Stimulated activated CD8-positive, alpha-beta memory T cell treated with anti-CD3 and anti-CD28 coated beads, Interleukin-2, amount 100 ng/mL, for 1 hour (primary cell): ENCODE measurements at regions not wholly inside any gene's neighbourhood (a gene's known extent, or its start where the extent isn't known, plus 50 kb on each side); places are given as distances from the start of the nearest gene placed in this dataset.
"Not testable (repeated sequence)": the region's sequence is repeated elsewhere in the genome, so short reads cannot be mapped to it uniquely, and the experiment has no call there.

ENCODE experiments used
- DNase-seq, 2 donors: peaks; one replicate each; pipeline ENCODE4 v3.0.0-alpha.2; 2020; ENCODE audit warnings: low read depth in 2 of 2

- DNase-seq: no peak
Measured at GRCh38 chr2:2798337-2798736, 467.3 kb upstream of the MYT1L start.

- no peak for DNase-seq
Measured at GRCh38 chr2:2797797-2798196, 466.7 kb upstream of the MYT1L start.

DNA sequence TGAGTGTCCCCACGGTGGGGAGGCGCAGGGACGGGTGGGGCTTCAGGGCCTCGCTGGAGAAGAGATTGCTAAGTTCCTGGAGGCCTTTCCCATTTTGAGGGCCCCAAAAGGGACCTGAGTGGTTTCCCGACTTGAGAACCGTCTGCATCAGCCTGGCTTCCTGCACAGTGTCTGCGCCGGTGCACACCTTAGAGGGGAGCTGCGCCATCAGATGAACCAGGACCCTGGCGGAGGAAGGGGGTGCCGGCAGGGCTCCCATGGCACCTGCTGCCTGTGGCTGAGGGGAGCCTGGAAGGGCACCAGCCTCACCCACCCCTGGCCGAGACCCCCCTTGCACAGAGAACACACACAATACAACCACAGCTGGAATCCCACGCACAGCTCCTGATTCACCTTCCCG is 465.1 kb upstream of the MYT1L start:
- no peak for DNase-seq

GRCh38 chr2:2795438-2796091 is 464.5 kb upstream of the MYT1L start:
- DNase-seq: no peak

DNA sequence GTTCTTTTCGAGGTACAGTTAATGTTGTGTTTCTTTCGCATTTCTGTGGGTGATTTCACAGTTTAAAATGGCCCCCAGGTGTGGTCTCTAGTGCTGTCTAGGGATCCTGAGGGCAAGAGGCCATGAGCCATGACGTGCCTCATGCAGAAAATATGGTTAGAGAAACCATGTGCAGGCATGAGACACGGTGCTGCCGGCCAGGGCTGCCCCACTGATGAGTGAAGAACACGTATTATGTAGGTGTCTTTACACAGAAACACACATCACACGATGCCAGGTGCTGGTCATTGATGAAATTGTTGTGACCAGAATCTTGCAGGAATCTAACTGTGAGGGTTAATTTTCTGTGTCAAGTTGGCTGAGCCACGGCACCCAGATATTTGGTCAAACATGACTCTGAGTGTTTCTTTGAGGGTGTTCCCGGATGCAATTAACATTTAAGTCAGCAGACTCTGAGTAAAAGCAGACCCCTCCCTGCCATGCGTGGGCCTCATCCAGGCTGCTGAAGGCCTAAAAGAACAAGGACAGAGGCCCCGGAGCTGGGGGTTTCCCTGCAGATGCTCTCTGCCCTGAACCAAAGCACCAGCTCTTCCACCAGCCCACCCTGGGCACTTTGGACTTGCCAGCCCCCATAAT is 463.0 kb upstream of the MYT1L start:
- DNase-seq: no peak

GRCh38 chr2:2793514-2793913 is 462.4 kb upstream of the MYT1L start:
- DNase-seq: no peak

DNA sequence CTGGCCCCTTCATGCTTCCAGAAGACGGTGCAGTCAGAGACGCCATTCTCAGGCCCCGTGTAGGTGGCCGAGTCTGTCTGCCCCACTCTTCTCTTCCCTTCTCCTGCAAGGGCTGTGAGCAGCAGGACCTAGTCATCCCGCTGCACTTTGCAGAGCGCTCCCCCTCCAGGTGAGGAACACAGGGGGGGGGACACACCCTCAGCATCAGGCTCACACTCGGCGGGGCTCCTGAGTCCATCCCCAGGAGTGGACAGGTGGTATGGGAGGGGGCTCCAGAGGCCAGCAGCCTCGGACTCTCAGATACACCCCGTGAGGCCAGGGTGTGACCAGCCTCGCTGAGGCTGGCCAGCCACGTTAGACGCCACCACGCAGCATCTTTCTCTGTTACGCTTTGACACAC is 460.5 kb upstream of the MYT1L start:
- no peak for DNase-seq

GRCh38 chr2:2791031-2791430 is 460.0 kb upstream of the MYT1L start:
- DNase-seq: no peak

DNA sequence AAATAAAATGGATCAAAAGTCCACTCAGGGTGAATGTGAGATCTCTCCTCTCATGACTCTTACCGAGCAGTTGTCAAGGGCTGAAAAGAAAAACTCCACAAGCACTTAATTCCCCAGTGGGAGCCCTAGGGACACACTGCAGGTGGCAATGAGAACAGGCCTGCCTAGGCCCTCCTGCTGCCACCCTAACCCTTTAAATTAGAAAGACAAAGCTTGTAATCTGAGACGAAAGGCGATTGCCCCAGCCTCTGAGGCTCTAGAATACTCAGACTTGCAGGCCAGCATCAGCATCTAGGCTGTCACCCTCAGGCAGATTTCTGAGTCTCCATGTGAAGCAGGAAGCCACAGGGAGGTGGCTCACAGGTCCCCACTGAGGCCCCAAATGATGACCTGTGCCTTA is 457.0 kb upstream of the MYT1L start:
- no peak for DNase-seq

- no peak for DNase-seq
Measured at GRCh38 chr2:2787301-2787907, 456.3 kb upstream of the MYT1L start.

- DNase-seq: no peak
Measured at GRCh38 chr2:2782007-2782406, 450.9 kb upstream of the MYT1L start.

DNA sequence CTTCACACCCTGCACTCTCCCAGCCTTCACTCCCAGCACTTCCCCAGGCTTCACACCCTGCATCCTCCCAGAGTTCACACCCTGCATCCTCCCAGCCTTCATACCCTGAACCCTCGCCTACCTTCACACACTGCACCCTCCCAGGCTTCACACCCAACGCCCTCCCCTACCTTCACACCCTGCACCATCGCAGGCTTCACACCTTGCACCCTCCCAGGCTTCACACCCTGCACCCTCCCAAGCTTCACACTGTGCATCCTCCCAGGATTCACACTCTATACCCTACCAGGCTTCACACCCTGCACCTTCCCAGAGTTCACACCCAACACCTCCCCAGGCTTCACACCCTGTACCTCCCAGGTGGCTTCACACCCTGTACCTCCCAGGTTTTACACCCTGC is 448.7 kb upstream of the MYT1L start:
- DNase-seq: no peak

- DNase-seq: no peak
Measured at GRCh38 chr2:2777876-2778275, 446.8 kb upstream of the MYT1L start.

GRCh38 chr2:2777213-2777612 is 446.1 kb upstream of the MYT1L start:
- DNase-seq: no peak

DNA sequence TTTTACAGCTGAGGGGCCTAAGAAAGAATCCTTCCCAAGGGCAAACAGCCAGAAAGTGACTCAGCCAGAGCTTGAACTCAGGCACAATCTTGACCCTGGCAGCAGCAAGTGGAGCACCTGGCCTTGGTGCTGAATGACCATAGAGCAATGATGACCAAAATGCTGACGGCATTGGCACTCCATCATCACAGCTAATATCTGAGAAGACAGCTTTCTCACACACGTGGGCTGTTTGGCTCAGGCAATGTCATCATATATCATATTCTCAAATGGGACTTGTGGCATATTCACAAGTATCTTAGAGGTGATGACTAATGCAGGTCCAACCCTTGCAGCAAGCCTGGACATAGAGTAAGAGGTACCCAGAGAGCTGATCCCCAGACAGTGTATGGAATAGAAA is 443.9 kb upstream of the MYT1L start:
- no peak for DNase-seq

DNA sequence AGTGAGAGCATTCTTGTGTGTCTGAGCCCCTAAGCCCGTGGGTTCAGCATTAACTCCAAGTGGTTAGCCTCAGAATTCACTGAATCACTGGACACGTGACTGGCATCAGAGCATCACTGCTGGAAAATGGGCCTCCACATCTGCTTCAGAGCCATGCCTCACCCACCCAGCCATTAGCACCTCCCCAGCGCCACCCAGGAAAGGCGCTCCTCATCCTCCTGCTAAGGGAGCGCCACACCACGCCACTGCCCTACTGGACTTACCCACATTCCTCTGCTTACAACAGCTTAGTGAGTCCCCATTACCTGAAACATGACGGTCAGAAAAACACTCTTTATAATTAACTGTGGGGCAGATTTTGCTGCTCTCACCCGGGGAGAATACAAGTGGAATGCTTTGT is 442.6 kb upstream of the MYT1L start:
- no peak for DNase-seq

- not testable (repeated sequence) for DNase-seq
Measured at GRCh38 chr2:2773080-2773479, 442.0 kb upstream of the MYT1L start.

DNA sequence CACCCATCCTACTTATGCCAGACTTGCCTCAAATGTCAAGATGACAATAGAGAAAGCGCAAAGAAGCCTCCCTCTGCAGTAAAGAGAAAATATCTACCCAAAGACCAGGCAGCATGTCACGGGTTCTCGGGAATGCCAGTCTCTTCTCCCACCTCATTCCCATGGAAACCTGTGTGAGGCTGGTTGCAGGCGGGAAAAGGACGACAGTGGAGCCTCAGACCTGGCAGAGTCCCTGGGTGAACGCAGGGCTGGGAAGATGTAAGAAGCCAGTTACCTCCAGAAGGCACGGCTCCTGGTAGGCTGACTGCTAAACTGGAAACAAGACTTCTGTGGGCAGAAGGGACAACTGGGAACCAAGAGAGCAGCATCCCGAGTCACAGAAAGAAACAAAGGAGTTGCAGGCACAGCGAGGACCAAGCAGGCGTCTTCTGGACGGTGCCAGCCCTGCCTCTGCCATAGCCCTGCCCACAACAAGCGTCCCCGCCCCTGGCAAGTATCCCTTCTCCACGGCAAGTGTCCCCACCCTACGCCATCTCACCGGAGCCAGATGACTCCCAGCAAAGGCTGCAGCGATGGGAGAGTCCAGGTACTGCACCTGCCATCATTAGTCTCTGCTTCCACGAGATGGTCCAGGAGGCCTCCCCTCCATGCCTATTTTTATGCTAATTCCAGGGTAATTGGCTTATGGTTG is 440.8 kb upstream of the MYT1L start:
- DNase-seq: no peak

GRCh38 chr2:2769481-2770431 is 438.7 kb upstream of the MYT1L start:
- no peak for DNase-seq

- DNase-seq: no peak
Measured at GRCh38 chr2:2768476-2768875, 437.4 kb upstream of the MYT1L start.

GRCh38 chr2:2767837-2768236 is 436.8 kb upstream of the MYT1L start:
- DNase-seq: no peak
